WERI-Rb-1 (cell line): ENCODE measurements at regions not wholly inside any gene's neighbourhood (a gene's known extent, or its start where the extent isn't known, plus 50 kb on each side); places are given as distances from the start of the nearest gene placed in this dataset.

Experiments used
- DNase-seq: peaks from one replicate; pipeline ENCODE4 v3.0.0-alpha.2; 2020
- H3K27ac ChIP-seq: fragments of 250-450 bp; sonication (Bioruptor Pico); 2 replicates; pipeline ENCODE4 v1.5.1; 2020; ENCODE audit warnings: mild to moderate bottlenecking, moderate library complexity
- H3K27me3 ChIP-seq: fragments of 250-450 bp; sonication (Bioruptor Pico); 2 replicates; pipeline ENCODE4 v1.5.1; 2021; ENCODE audit warnings: mild to moderate bottlenecking, low read depth, moderate library complexity; ENCODE audit not compliant: insufficient read depth, severe bottlenecking
- H3K36me3 ChIP-seq: fragments of 250-450 bp; sonication (Bioruptor Pico); 2 replicates; pipeline ENCODE4 v1.5.1; 2020; ENCODE audit warnings: mild to moderate bottlenecking, moderate library complexity
- H3K4me3 ChIP-seq: 2 replicates; pipeline ENCODE4 v1.5.1; 2011; ENCODE audit warnings: low read depth, mild to moderate bottlenecking, control low read depth, low read length
- H3K9me3 ChIP-seq: fragments of 250-450 bp; sonication (Bioruptor Pico); 2 replicates; pipeline ENCODE4 v1.5.1; 2021; ENCODE audit warnings: mild to moderate bottlenecking, moderate library complexity; ENCODE audit not compliant: severe bottlenecking
- TF ChIP-seq, protein P1 (sequence below): IDR thresholded peaks from 2 replicates; pipeline ENCODE4 v1.5.1; 2011; ENCODE audit warnings: low read depth, mild to moderate bottlenecking, control low read depth, inconsistent platforms, low read length

DNA sequence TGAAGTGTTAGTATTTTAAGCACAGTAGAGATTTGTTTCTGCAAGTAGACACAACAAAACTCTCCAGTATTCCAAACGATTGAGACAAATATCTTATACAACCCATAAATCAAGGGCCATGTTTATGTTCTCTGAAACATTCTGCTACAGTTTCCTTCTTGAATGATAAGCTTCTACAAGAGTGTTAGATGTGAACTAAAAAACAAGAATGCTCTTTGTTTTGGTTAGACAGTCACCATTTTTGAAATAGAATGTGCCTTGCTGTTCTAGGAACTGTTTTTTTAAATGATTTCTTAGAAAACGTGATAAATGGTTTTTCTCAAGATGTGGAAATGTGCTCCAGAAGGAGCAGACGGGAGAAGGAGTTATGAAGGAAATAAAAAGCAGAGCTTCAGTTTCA is 1656.3 kb upstream of the FLRT2 start:
- no peaks in the 10 kb centered on the region for H3K9me3 ChIP-seq
- no peaks in the 10 kb centered on the region for H3K36me3 ChIP-seq
- TF ChIP-seq, protein P1, sequence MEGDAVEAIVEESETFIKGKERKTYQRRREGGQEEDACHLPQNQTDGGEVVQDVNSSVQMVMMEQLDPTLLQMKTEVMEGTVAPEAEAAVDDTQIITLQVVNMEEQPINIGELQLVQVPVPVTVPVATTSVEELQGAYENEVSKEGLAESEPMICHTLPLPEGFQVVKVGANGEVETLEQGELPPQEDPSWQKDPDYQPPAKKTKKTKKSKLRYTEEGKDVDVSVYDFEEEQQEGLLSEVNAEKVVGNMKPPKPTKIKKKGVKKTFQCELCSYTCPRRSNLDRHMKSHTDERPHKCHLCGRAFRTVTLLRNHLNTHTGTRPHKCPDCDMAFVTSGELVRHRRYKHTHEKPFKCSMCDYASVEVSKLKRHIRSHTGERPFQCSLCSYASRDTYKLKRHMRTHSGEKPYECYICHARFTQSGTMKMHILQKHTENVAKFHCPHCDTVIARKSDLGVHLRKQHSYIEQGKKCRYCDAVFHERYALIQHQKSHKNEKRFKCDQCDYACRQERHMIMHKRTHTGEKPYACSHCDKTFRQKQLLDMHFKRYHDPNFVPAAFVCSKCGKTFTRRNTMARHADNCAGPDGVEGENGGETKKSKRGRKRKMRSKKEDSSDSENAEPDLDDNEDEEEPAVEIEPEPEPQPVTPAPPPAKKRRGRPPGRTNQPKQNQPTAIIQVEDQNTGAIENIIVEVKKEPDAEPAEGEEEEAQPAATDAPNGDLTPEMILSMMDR = no peak
- no peak overlapping the region for H3K4me3 ChIP-seq
- DNase-seq = no peak
- no peak overlapping the region for H3K27ac ChIP-seq
- H3K27me3 ChIP-seq = no peaks in the 10 kb centered on the region

DNA sequence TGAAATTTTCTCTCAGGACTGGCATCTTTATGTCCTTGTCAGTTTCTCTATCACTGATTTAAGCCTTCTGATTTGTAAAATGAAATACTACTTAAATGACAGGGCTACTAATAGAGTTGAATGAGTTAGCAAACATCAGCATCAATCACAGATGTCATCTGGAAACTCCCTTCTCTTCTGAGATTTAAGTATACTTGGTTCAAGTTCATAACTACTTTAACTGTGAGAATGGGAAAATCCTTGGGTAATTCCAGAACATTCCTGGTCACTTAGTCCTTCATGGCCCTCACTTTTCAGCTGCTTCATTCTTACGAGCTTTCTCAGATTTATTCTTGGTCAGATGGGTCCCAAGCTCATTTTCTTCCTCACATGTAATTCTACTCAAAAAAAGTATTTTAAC is 1655.3 kb upstream of the FLRT2 start:
- no peaks in the 10 kb centered on the region for H3K27me3 ChIP-seq
- no peak overlapping the region for H3K27ac ChIP-seq
- TF ChIP-seq, protein P1 = no peak
- no peak for DNase-seq
- no peaks in the 10 kb centered on the region for H3K9me3 ChIP-seq
- H3K4me3 ChIP-seq = no peak overlapping the region
- H3K36me3 ChIP-seq = no peaks in the 10 kb centered on the region

DNA sequence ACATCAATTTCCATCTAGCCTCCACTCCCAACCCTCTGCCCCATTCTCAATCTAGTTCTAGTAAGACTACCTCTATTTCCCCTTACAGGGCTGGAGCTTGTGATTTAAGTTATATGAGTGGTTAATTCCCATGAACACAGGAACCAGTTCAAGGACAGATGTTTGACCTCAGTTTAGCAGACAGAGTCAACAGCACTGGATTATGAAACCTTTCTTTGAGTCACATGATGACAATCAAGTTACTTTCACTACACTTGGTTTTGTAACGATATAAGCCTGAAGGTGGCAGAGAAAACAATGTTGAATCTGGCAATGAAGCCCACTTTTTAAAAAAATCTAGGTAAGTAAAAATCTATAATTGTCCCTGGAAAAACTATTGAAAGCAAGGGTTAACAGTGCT is 1646.2 kb upstream of the FLRT2 start:
- no peak for DNase-seq
- Histone ChIP-seq H3K27ac (no peak overlapping the region), H3K36me3 (no peaks in the 10 kb centered on the region), H3K4me3 (no peak overlapping the region), H3K27me3 (no peaks in the 10 kb centered on the region), H3K9me3 (no peaks in the 10 kb centered on the region)
- TF ChIP-seq, protein P1 = no peak

DNA sequence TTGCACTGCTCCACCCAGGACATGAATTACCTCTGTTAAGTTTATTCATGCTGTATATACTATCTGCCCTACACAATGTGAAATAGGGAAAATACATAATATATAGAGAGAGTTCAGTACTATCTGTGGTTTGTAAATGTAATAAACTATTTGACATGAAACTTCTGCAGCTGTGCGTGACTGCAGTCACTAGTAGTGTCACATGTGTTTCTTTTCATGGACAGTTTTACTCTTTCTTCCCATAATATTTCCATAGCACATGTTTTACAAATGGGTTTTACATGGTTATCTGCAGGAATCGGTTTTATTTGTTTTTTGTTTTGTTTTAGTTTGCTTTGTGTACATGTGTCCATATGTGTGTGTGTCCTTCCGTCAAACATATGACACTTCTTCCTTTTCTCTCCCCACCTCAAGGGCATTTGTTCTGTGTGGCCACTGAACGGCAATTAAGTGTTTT is 1644.1 kb upstream of the FLRT2 start:
- Histone ChIP-seq H3K4me3 (no peak overlapping the region), H3K27ac (no peak overlapping the region), H3K27me3 (no peaks in the 10 kb centered on the region), H3K36me3 (no peaks in the 10 kb centered on the region), H3K9me3 (no peaks in the 10 kb centered on the region)
- TF ChIP-seq, protein P1 = no peak
- no peak for DNase-seq

DNA sequence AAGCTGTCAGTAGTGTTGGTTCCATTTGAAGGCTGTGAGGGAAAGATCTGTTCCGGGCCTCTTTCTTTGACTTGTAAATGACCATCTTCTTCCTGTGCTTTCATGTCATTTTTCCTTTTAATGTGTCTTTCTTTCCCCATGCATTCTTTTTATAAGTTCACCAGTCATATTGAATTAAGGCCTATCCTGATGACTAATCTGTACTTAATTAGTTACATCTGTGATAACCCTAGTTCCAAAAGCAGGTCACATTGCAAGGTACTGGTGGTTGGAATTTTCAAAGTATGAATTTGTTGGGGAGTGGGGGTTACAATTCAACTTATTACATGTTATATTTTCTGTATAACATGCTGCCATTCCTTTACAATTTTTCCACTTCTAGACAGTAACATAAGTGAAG is 1642.1 kb upstream of the FLRT2 start:
- H3K9me3 ChIP-seq = no peaks in the 10 kb centered on the region
- H3K27me3 ChIP-seq = no peaks in the 10 kb centered on the region
- H3K27ac ChIP-seq = no peak overlapping the region

DNA sequence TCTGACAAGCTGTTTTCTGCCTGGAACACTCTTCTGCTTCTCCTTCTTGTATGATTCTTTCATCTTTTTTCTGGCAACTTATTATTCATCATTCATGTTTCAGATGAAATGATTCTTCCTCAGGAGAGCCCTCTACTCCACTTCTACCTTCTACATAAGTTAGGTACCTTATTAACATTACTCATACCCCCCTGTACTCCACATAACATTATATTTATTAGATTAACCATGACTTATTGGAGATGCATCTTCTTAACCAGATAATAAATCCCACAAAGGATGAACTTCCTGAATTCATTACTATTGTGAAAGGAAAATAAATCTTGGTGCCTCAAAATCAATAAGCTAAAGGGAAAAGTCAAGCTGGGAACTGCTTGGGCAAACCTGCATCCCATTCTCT is 1636.5 kb upstream of the FLRT2 start:
- Histone ChIP-seq H3K36me3 (no peaks in the 10 kb centered on the region), H3K4me3 (no peak overlapping the region), H3K27me3 (no peaks in the 10 kb centered on the region), H3K9me3 (no peaks in the 10 kb centered on the region), H3K27ac (no peak overlapping the region)
- no peak for DNase-seq
- TF ChIP-seq, protein P1 = no peak

More for the DNA sequence above, 1642.1 kb upstream of the FLRT2 start:
- TF ChIP-seq, protein P1 = no peak
- Histone ChIP-seq H3K36me3 (no peaks in the 10 kb centered on the region), H3K4me3 (no peak overlapping the region)
- DNase-seq = no peak
